ENCODE measurements at regions not wholly inside any gene's neighbourhood (a gene's known extent, or its start where the extent isn't known, plus 50 kb on each side); places are given as distances from the start of the nearest gene placed in this dataset.

GRCh38 chr10:118246332-118247295, 95.5 kb downstream of the FAM204A start:
- DNase-seq (ENCODE audit: extremely low read depth, low read depth), result no peak
- no peak overlapping the region for H3K4me3 ChIP-seq (replicated peaks; ENCODE audit: low read depth, low read length)
- no peak for TF ChIP-seq CTCF (IDR thresholded peaks at IDR 0.05; ENCODE audit: low read depth, low read length, missing control alignments)

GRCh38 chr10:118243907-118244306, 98.2 kb downstream of the FAM204A start:
- DNase-seq (ENCODE audit: extremely low read depth, low read depth), result no peak
- no peak overlapping the region for H3K4me3 ChIP-seq (replicated peaks; ENCODE audit: low read depth, low read length)

GRCh38 chr10:118241229-118242137, 100.6 kb downstream of the FAM204A start:
- H3K4me3 ChIP-seq (replicated peaks; ENCODE audit: low read depth, low read length), result no peak overlapping the region
- peak; percentile 90 for TF ChIP-seq CTCF (IDR thresholded peaks at IDR 0.05; ENCODE audit: low read depth, low read length, missing control alignments)

More at GRCh38 chr10:118243907-118244306, 98.2 kb downstream of the FAM204A start:
- TF ChIP-seq CTCF (IDR thresholded peaks at IDR 0.05; ENCODE audit: low read depth, low read length, missing control alignments), result no peak

GRCh38 chr10:118239236-118239630, 102.9 kb downstream of the FAM204A start:
- no peak for DNase-seq (ENCODE audit: extremely low read depth, low read depth)
- no peak overlapping the region for H3K4me3 ChIP-seq (replicated peaks; ENCODE audit: low read depth, low read length)
- TF ChIP-seq CTCF (IDR thresholded peaks at IDR 0.05; ENCODE audit: low read depth, low read length, missing control alignments), result no peak

More at GRCh38 chr10:118241229-118242137, 100.6 kb downstream of the FAM204A start:
- DNase-seq (ENCODE audit: extremely low read depth, low read depth), result peak; percentile 67

GRCh38 chr10:118238573-118239235, 103.4 kb downstream of the FAM204A start:
- TF ChIP-seq CTCF (IDR thresholded peaks at IDR 0.05; ENCODE audit: low read depth, low read length, missing control alignments), result no peak
- H3K4me3 ChIP-seq (replicated peaks; ENCODE audit: low read depth, low read length), result no peak overlapping the region
- no peak for DNase-seq (ENCODE audit: extremely low read depth, low read depth)

GRCh38 chr10:118237930-118238329, 104.2 kb downstream of the FAM204A start:
- TF ChIP-seq CTCF (IDR thresholded peaks at IDR 0.05; ENCODE audit: low read depth, low read length, missing control alignments), result no peak
- H3K4me3 ChIP-seq (replicated peaks; ENCODE audit: low read depth, low read length), result no peak overlapping the region
- no peak for DNase-seq (ENCODE audit: extremely low read depth, low read depth)
